HG03139 (cell line): ENCODE measurements at regions not wholly inside any gene's neighbourhood (a gene's known extent, or its start where the extent isn't known, plus 50 kb on each side); places are given as distances from the start of the nearest gene placed in this dataset.

Experiments
- ATAC-seq: cut with Tn5 transposase; IDR thresholded peaks from one replicate; pipeline ENCODE4 v1.9.1; 2021; ENCODE audit not compliant: unreplicated experiment

- ATAC-seq, result no peak
Observed at GRCh38 chr3:177524742-177525141, 327.5 kb upstream of the TBL1XR1 start.

GRCh38 chr3:177525414-177525813, 328.1 kb upstream of the TBL1XR1 start:
- ATAC-seq, result no peak

DNA sequence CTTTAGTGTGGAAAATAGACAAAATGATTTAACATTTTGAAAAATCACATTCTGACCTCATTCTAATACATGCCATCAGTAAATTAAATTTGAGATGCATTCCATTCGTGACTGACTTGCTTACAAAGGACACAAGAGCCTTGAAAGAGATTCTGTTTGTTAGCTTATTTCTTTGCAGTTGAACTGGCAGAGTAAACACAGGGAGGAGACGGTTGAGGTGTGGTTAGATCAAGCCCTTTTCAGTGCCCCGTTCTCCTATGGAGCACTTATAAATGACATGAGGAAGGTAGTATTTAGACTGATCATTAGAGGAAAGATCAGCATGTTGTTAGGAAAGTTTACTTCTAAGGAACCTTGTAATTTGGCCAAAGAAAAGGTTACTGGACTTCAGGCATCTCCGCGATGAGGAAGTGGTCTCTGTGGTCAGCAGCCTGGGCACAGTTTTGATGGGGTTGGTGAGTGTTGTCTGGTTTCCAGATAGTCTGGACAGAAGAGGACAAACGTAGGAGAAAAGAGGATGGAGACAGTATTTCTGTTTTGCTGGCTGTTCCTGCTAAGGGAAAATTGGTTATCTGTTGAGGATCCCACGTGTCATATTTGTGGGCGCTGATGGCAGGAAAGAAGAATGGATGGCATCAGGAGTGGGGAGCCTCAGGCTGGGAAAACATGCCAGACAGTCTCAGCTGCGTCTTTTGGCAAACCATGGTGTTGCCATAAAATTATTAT, 328.9 kb upstream of the TBL1XR1 start:
- ATAC-seq, result no peak

GRCh38 chr3:177527182-177527581, 329.9 kb upstream of the TBL1XR1 start:
- no peak for ATAC-seq

- no peak for ATAC-seq
Observed at GRCh38 chr3:177528306-177529070, 331.2 kb upstream of the TBL1XR1 start.

GRCh38 chr3:177529071-177529550, 331.8 kb upstream of the TBL1XR1 start:
- no peak for ATAC-seq

GRCh38 chr3:177529716-177530335, 332.5 kb upstream of the TBL1XR1 start:
- ATAC-seq, result no peak

GRCh38 chr3:177530908-177531307, 333.6 kb upstream of the TBL1XR1 start:
- no peak for ATAC-seq

- no peak for ATAC-seq
Observed at GRCh38 chr3:177536873-177537272, 339.6 kb upstream of the TBL1XR1 start.

- no peak for ATAC-seq
Observed at GRCh38 chr3:177537612-177538011, 340.3 kb upstream of the TBL1XR1 start.

DNA sequence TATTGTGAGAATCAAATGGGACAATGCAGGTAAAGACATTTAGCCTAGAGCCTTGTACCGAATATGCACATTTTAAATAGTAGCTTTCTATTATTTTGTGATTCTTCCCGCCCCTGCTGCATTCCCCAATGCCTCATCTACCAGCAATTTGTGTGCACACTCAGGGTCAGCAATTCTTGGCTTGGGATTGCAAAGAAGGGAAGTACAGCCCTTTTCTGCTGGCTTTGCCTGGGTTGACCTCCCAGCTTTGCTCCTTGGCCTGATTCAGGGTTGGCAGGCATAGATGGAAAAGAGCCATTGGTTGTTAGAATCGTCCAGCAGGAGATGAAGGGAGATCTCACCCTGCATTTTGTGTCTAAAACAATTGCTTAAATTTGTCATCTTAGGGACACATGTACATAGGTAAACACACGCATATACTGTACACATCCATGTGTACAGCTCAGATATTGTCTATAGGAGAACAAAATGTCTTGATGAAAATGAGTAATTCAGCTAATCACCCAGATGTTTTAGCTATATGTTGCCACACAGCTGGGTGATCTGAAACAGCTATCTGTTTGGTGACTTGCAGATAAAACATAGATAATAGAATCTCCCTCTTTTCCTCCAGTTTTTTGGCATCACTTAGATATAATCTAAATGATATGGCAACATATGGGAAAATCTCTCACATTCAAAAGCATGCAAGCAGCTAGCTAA, 340.9 kb upstream of the TBL1XR1 start:
- no peak for ATAC-seq

DNA sequence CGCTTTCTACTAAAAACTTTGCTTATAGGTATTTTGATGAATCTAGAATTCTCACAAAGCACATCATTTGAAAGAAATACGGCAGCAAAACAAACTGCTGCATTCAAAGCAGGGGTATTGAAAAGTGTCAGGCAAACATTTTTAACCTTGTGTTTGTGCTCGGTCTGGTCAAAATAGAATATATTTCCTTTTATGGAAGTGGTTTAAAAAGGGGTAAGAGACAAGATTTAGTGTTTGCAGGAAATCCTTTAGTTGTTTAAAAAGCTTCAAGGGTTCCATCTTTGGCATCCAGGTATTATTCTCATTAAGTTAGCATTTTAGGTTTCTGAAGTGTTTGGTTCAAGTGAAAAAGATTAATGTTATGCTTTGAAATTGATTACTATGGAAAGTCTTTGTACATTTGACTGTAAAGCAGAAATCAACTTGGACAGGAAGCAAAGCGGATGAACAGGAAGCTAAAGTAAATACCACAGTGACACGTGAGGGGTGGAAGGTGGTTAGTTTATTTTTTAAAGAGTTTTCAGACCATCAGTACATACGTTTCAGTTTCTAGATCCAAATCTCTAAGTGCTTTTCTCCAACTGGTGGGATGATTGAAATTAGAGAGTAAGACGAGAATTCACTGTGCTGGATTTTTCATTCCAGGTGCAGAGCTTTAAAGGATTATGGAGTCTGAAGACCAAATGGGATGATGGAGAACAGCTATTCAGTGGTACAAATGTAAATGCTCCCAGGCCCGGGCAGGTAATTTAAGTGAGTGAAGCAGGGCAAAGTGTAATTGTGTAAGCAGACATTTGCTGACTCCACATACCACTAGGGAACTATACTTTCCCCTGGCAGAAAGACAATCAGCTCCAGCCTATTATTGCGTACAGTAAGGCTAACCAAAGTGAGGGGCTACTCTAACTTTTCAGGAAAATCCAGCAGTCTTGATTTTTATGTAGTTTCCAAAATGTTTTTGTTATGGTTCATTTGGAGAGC, 341.8 kb upstream of the TBL1XR1 start:
- peak; percentile 94 for ATAC-seq

DNA sequence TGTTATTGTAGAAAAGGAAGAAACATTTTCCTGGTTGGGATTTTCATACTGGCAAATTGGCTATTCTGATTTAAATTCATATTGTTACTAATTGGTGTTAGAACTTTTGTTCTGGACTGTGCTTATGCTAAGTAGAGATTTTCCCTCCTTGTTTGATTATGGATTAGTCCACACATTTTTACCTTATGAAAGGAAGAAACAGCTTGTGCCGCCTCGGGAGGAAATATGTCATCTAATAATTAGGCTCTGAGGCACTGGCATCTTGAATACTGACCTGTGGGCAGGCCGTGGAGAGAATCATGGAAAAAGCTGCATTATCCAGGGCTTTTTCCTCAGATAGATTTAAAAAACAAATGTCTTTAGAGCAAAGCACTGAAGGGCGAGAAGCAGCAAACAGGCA, 344.3 kb upstream of the TBL1XR1 start:
- ATAC-seq, result no peak

GRCh38 chr3:177545964-177546363, 348.7 kb upstream of the TBL1XR1 start:
- no peak for ATAC-seq

DNA sequence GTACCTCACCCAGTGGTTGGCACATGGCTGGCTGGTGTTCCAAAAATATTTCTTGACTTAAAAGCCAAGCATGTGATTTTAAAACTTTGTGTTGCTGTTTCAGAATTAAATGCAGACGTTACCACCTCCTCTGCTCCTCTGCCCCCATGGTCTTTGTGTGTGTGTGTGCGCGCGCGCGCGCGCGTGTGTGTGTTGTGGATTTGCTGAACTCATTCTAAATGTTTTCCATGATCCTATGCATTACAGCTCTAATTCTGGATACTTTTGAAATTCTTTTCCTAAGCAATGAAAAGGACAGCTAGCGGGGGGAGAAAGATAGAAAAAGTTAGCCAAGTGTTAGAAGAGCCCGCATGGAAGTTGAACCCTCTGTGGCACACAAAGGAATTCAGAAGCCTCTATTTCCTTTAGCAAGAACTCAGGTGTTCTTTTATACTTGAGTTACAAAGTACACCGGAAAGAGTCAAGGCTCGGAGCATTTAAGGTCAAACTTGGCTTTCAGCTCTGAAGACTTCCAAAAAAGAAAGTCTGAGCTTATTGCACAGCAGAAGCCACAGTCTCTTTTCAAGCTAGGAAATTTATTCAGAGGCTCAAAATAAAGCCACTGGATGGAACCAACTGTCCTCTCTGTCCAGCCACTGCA, 350.5 kb upstream of the TBL1XR1 start:
- ATAC-seq, result no peak

DNA sequence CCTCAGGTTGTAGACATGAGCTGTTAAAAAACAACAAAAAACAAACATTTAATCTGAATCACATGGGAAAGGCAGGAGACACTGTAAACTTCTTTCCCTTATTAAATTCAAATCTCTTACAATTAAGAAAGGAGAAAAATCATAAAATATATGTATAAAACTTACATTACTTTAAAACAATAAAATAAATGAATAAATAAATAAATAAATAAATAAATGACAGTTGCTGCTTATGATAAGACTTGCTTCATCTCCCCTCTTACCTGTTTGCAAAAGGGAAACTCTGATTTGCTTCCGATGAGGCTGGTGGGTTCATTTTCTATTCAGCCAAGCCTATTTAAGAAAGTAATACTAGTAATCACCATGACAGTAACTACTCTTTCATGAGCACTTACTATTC, 353.4 kb upstream of the TBL1XR1 start:
- no peak for ATAC-seq

GRCh38 chr3:177551431-177551836, 354.2 kb upstream of the TBL1XR1 start:
- ATAC-seq, result no peak

GRCh38 chr3:177552051-177552450, 354.8 kb upstream of the TBL1XR1 start:
- ATAC-seq, result no peak

- no peak for ATAC-seq
Observed at GRCh38 chr3:177553012-177553411, 355.7 kb upstream of the TBL1XR1 start.

- ATAC-seq, result no peak
Observed at GRCh38 chr3:177553579-177553978, 356.3 kb upstream of the TBL1XR1 start.
